Sigmoid colon (tissue), 6 donors: ENCODE measurements at regions not wholly inside any gene's neighbourhood (a gene's known extent, or its start where the extent isn't known, plus 50 kb on each side); places are given as distances from the start of the nearest gene placed in this dataset.

ENCODE experiments used
- DNase-seq: peaks from one replicate; pipeline ENCODE4 v3.0.0-alpha.2; 2019
- H3K27ac ChIP-seq, 4 donors: fragments of 200-600 bp; sonication (generic); one replicate each; pipeline ENCODE4 v1.5.1; 2016 to 2019; ENCODE audit warnings: mild to moderate bottlenecking in 1 of 4
- H3K27me3 ChIP-seq, 3 donors: fragments of 200-600 bp; sonication (generic); one replicate each; pipeline ENCODE4 v1.5.1; 2019; ENCODE audit warnings: mild to moderate bottlenecking in 1 of 3
- H3K36me3 ChIP-seq, 4 donors: fragments of 200-600 bp; sonication (generic); one replicate each; pipeline ENCODE4 v1.5.1; 2016 to 2019
- H3K4me1 ChIP-seq, 4 donors: fragments of 200-600 bp; sonication (generic); one replicate each; pipeline ENCODE4 v1.5.1; 2017 to 2019
- H3K4me3 ChIP-seq, 4 donors: fragments of 200-600 bp; sonication (generic); one replicate each; pipeline ENCODE4 v1.5.1; 2017 to 2019; ENCODE audit warnings: mild to moderate bottlenecking in 2 of 4, moderate library complexity in 1 of 4
- H3K9me3 ChIP-seq, 4 donors: fragments of 200-600 bp in 3 of 4; sonication (generic) in 3 of 4; one replicate each; pipeline versions ENCODE4 v1.5.1 to v1.6.1; 2013 to 2019
- CTCF ChIP-seq, 4 experiments: fragments of 450-650 bp in 3 of 4; fragments of 200-600 bp in 1 of 4; IDR thresholded peaks; one replicate each; pipeline ENCODE4 v1.5.1; 2016 to 2019; ENCODE audit warnings: antibody characterized with exemption in 4 of 4, mild to moderate bottlenecking in 3 of 4, moderate library complexity in 2 of 4
- EP300 ChIP-seq, 4 donors: sonication (generic); formaldehyde crosslinking; IDR thresholded peaks; one replicate each; pipeline ENCODE4 v1.6.1; 2017; ENCODE audit warnings: antibody characterized with exemption in 4 of 4
- POLR2A ChIP-seq, 2 donors: fragments of 450-650 bp; IDR thresholded peaks; one replicate each; pipeline ENCODE4 v1.6.1; 2016; ENCODE audit warnings: antibody characterized with exemption in 2 of 2, mild to moderate bottlenecking in 2 of 2, moderate library complexity in 2 of 2
- POLR2AphosphoS5 ChIP-seq, 4 donors: sonication (generic); formaldehyde crosslinking; IDR thresholded peaks; one replicate each; pipeline ENCODE4 v1.6.1; 2017; ENCODE audit warnings: antibody characterized with exemption in 4 of 4
- WGBS, 2 donors: extraction: QIAGEN DNeasy Blood & Tissue Kit; methylation state at CpG; one replicate each; pipeline ENCODE4 v1.1.7; 2013; 5-methylcytosine and 5-hydroxymethylcytosine counted together
- intact Hi-C: fragments of 100-400 bp; cut with DNase I; formaldehyde crosslinking; loops from one replicate; pipeline ENCODE4 v1.15.1; 2023
- donor health status: healthy with polysubstance abuse.
- donor health status: healthy.

DNA sequence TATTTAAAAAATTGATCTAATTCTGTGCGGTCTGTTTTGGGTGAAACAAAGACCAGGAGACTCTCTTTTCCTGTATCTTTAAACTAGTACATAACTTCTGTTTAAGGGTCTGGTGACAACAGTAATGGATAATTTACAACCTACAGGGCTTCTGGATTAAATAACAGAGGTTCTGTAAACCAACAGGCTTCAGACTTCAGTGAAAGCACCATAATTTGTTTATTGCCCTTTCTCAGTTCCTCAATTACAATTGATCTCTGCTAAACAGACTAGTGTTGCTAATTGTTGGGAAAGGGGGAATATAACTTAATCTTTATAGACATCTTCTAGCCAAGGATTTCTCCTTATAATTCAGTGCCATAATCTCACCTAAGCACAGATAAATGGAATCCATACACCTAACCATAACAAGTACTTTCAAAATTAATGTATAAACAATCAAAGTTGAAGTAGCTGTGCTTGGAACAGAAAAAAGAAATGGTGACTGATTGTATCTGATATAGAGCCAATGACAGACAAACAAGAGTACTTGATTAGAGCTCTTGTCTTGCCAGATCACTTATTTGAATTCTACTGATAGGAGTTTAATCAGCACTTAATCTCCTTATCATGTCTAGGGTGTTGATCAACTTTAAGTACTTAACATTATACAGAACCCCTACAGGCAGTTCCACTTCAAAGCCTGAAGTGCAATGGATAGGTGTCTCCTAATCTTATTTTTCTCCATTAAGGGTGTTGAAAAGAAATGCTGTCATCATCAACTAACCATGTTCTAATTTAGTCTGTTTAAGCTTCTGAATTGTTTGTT, 536.0 kb downstream of the NR2F1-AS1 start:
- TF ChIP-seq POLR2A (IDR thresholded peaks at IDR 0.05): no peak
- TF ChIP-seq CTCF (IDR thresholded peaks at IDR 0.05): no peak
- TF ChIP-seq EP300 (IDR thresholded peaks at IDR 0.05): no peak
- no peak for TF ChIP-seq POLR2AphosphoS5 (IDR thresholded peaks at IDR 0.05)
- no peak for DNase-seq
- H3K9me3 ChIP-seq: no peaks in the 10 kb centered on the region
- H3K27ac ChIP-seq: no peak overlapping the region
- H3K4me1 ChIP-seq: no peaks in the 10 kb centered on the region
- WGBS, 2 donors: 63 to 69% methylated on average over 1 of the region's 1 CpG
- no peaks in the 10 kb centered on the region for H3K36me3 ChIP-seq
- no peak overlapping the region for H3K4me3 ChIP-seq
- no peaks in the 10 kb centered on the region for H3K27me3 ChIP-seq
- intact Hi-C loops: no loop called here

DNA sequence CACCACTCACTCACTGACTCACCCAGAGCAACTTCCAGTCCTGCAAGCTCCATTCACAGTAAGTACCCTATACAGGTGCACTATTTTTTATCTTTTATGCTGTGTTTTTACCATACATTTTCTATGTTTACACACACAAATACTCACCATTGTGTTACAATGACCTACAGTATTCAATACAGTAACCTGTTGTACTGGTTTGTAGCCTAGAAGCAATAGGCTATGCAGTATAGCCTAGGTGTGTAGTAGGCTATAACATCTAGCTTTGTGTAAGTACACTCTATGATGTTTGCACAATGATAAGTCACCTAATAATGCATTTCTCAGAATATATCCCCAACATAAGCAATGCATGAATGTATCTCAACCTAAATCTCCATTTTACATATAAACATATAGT, 541.1 kb downstream of the NR2F1-AS1 start:
- Histone ChIP-seq H3K27me3 (no peaks in the 10 kb centered on the region), H3K4me1 (no peaks in the 10 kb centered on the region), H3K36me3 (no peaks in the 10 kb centered on the region), H3K27ac (no peak overlapping the region), H3K4me3 (no peak overlapping the region), H3K9me3 (no peaks in the 10 kb centered on the region)
- DNase-seq: no peak
- intact Hi-C loops: no loop called here
- no peak for TF ChIP-seq EP300 (IDR thresholded peaks at IDR 0.05)
- no peak for TF ChIP-seq CTCF (IDR thresholded peaks at IDR 0.05)
- no peak for TF ChIP-seq POLR2AphosphoS5 (IDR thresholded peaks at IDR 0.05)
- no peak for TF ChIP-seq POLR2A (IDR thresholded peaks at IDR 0.05)

GRCh38 chr5:93034621-93035590, 546.1 kb downstream of the NR2F1-AS1 start:
- intact Hi-C loops: no loop called here
- Histone ChIP-seq H3K4me1 (no peaks in the 10 kb centered on the region), H3K27me3 (no peaks in the 10 kb centered on the region), H3K27ac (no peak overlapping the region), H3K4me3 (no peak overlapping the region), H3K9me3 (no peaks in the 10 kb centered on the region), H3K36me3 (no peaks in the 10 kb centered on the region)
- no peak for DNase-seq
- TF ChIP-seq POLR2A (IDR thresholded peaks at IDR 0.05) (no peak), CTCF (IDR thresholded peaks at IDR 0.05) (no peak), POLR2AphosphoS5 (IDR thresholded peaks at IDR 0.05) (no peak), EP300 (IDR thresholded peaks at IDR 0.05) (no peak)
- 61 to 71% methylated on average over 9 of the region's 9 CpGs for WGBS, 2 donors

DNA sequence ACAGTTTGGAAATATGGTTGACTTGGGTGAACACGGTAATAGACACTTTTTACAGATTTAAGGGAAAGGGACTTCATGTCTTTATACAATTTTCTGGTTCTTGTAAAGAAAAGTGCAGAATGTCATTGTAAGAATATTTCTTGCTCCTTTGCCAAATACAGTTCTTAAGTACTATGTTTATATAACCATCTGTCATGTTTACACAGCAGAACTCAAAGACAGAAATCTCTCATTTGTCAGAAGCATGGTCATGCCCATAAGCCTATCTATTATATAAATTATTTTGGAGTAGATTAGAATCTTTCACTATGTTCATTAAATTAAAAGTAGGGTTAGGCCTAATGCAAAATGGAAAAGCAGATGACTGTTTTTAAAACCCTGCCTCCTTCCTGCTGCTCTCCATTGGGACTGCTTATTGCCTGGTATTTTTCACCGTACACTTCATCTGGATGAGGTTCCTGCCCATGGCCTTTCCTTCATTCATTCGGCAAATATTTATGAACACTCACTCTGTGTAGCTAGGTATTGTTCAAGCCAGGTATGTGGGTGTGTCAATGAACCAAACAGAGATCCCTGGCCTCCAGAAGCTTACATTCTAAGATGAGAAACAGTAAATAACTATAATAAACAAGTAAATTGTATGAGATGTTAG, 558.1 kb downstream of the NR2F1-AS1 start:
- 79 to 85% methylated on average over 3 of the region's 3 CpGs for WGBS, 2 donors
- no peaks in the 10 kb centered on the region for H3K9me3 ChIP-seq
- intact Hi-C loops: no loop called here
- H3K4me1 ChIP-seq: no peaks in the 10 kb centered on the region
- H3K36me3 ChIP-seq: no peaks in the 10 kb centered on the region
- no peak for DNase-seq
- H3K27me3 ChIP-seq: no peaks in the 10 kb centered on the region
- H3K4me3 ChIP-seq: no peak overlapping the region
- TF ChIP-seq CTCF (IDR thresholded peaks at IDR 0.05): no peak
- no peak for TF ChIP-seq POLR2A (IDR thresholded peaks at IDR 0.05)
- TF ChIP-seq POLR2AphosphoS5 (IDR thresholded peaks at IDR 0.05): no peak
- TF ChIP-seq EP300 (IDR thresholded peaks at IDR 0.05): no peak
- no peak overlapping the region for H3K27ac ChIP-seq
